Panc1 (cell line): ENCODE measurements at regions not wholly inside any gene's neighbourhood (a gene's known extent, or its start where the extent isn't known, plus 50 kb on each side); places are given as distances from the start of the nearest gene placed in this dataset.

Source experiments
- ATAC-seq: fragments of 200-7000 bp; cut with Tn5 transposase; 2 replicates; pipeline ENCODE4 v1.9.1; 2020; ENCODE audit warnings: mild to moderate bottlenecking, moderate library complexity
- BruUV-seq: library from RNA; stranded (reverse); fragments of 400-500 nt; replicated peaks from 2 replicates; lab custom pipeline; 2021; lab: Mats Ljungman, UMichigan
- CTCF ChIA-PET: fragments of 300-600 bp; sonication (Branson Sonifier 250); formaldehyde crosslinking; loops from one replicate; lab custom pipeline; 2022; ENCODE audit warnings: antibody characterized with exemption; lab: Charles Lee
- POLR2A ChIA-PET: fragments of 300-600 bp; sonication (Branson Sonifier 250); formaldehyde crosslinking; loops from one replicate; lab custom pipeline; 2022; ENCODE audit warnings: antibody characterized with exemption; lab: Charles Lee
- DNase-seq: peaks from one replicate; pipeline ENCODE4 v3.0.0-alpha.2; 2010; ENCODE audit warnings: low read depth, low spot score
- H3K27ac ChIP-seq: 2 replicates; pipeline ENCODE4 v1.5.1; 2011; ENCODE audit warnings: mild to moderate bottlenecking, low read length, inconsistent platforms
- H3K27me3 ChIP-seq: fragments of 200-500 bp; sonication (Bioruptor generic); 2 replicates; pipeline ENCODE4 v1.6.0; 2014; ENCODE audit warnings: low read length, inconsistent platforms; ENCODE audit not compliant: control insufficient read depth, insufficient read depth
- H3K36me3 ChIP-seq: fragments of 200-500 bp; sonication (Bioruptor generic); 2 replicates; pipeline ENCODE4 v1.5.1; 2014; ENCODE audit warnings: inconsistent platforms, mild to moderate bottlenecking, low read length, moderate library complexity; ENCODE audit not compliant: control insufficient read depth, insufficient read depth
- H3K4me1 ChIP-seq: 2 replicates; pipeline ENCODE4 v1.5.1; 2011; ENCODE audit warnings: inconsistent platforms, mild to moderate bottlenecking, low read length, moderate library complexity; ENCODE audit not compliant: control insufficient read depth, insufficient read depth
- H3K4me3 ChIP-seq, 2 experiments: 2 replicates each; pipeline ENCODE4 v1.5.1; 2011 to 2012; ENCODE audit warnings: low read depth in 2 of 2, low read length in 2 of 2, mild to moderate bottlenecking in 2 of 2, inconsistent platforms in 1 of 2, moderate library complexity in 1 of 2
- H3K9me3 ChIP-seq: fragments of 200-500 bp; sonication (Bioruptor generic); 2 replicates; pipeline ENCODE4 v1.5.1; 2014; ENCODE audit warnings: low read depth, mild to moderate bottlenecking, inconsistent platforms, low read length, moderate library complexity; ENCODE audit not compliant: control insufficient read depth, insufficient read depth
- CTCF ChIP-seq: fragments of 450-650 bp; IDR thresholded peaks from 2 replicates; pipeline ENCODE4 v1.5.1; 2017; ENCODE audit warnings: mild to moderate bottlenecking
- POLR2AphosphoS5 ChIP-seq: IDR thresholded peaks from 2 replicates; pipeline ENCODE4 v1.6.1; 2012; ENCODE audit warnings: mild to moderate bottlenecking, low read depth, low read length, moderate library complexity
- SIN3A ChIP-seq: IDR thresholded peaks from 2 replicates; pipeline ENCODE4 v1.6.1; 2012; ENCODE audit warnings: low read depth, mild to moderate bottlenecking, low read length, moderate library complexity, borderline replicate concordance; ENCODE audit not compliant: insufficient read depth
- TCF7L2 ChIP-seq: IDR thresholded peaks from 2 replicates; pipeline ENCODE4 v1.6.1; 2011; ENCODE audit warnings: mild to moderate bottlenecking, low read depth, low read length, inconsistent platforms
- in situ Hi-C: cut with HindIII; loops from 2 replicates; pipeline ENCODE4 v1.10.0; 2016; ENCODE audit warnings: low sequenced_read_pairs, low pct_unique_long_range_greater_than_20kb
- intact Hi-C: fragments of 100-400 bp; cut with micrococcal nuclease; formaldehyde crosslinking; loops from one replicate; pipeline ENCODE4 v1.10.0; 2022; ENCODE audit not compliant: unreplicated experiment
- TF ChIP-seq, protein P1 (sequence below), 2 experiments: IDR thresholded peaks; 2 replicates each; pipeline ENCODE4 v1.6.1; 2011 to 2012; ENCODE audit warnings: low read depth in 2 of 2, control low read depth in 1 of 2, low read length in 1 of 2, mild to moderate bottlenecking in 1 of 2, moderate library complexity in 1 of 2; ENCODE audit not compliant: insufficient read depth in 1 of 2

DNA sequence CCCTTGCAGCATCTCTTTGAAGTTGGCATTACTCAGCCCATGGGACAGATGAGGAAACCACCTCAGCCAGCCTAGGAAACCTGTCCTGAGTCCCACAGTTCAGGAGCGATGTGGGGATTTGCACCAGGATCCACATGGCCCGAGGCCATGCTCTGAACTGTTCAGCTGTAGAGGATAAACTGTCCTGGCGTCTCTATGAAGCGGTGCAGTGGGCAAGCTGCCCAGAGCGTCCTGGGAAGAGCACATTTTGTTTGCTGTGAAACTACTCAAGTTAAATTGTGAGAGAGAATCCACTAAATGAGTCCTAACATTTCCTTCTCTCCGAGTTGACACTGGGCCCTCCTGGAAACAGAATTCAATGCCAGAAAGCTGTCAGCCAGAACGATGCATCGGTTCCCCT, 276.6 kb upstream of the TNRC6C start:
- CTCF ChIA-PET = interaction anchor here (0.7 kb wide), 1 partner anchor 334 kb away, joined by 9 read pairs; no protein-coding TSS in a partner anchor

GRCh38 chr17:77684803-77685798, 273.4 kb upstream of the TNRC6C start:
- TF ChIP-seq TCF7L2 = no peak
- H3K9me3 ChIP-seq = no peaks in the 10 kb centered on the region
- peaks cover 12% of the 10 kb centered on the region; the same call in 1 of the 2 replicates for H3K27me3 ChIP-seq
- H3K27ac ChIP-seq = no peak overlapping the region
- no peaks in the 10 kb centered on the region for H3K4me1 ChIP-seq
- DNase-seq (no peak), ATAC-seq (no peak)
- intact Hi-C loops = no loop called here
- ChIA-PET POLR2A (no interaction called here), CTCF (no interaction called here)
- H3K4me3 ChIP-seq = no peak overlapping the region
- in situ Hi-C loops = no loop called here
- no TSS peak for BruUV-seq
- H3K36me3 ChIP-seq = no peaks in the 10 kb centered on the region

More for the DNA sequence above, 276.6 kb upstream of the TNRC6C start:
- ATAC-seq (no peak), DNase-seq (no peak)
- Histone ChIP-seq H3K4me3 (no peak overlapping the region), H3K36me3 (no peaks in the 10 kb centered on the region), H3K9me3 (no peaks in the 10 kb centered on the region), H3K4me1 (no peaks in the 10 kb centered on the region), H3K27me3 (peaks cover 24% of the 10 kb centered on the region), H3K27ac (no peak overlapping the region)
- intact Hi-C loops = no loop called here
- no peak for TF ChIP-seq CTCF
- no TSS peak for BruUV-seq
- POLR2A ChIA-PET = no interaction called here
- in situ Hi-C loops = no loop called here

DNA sequence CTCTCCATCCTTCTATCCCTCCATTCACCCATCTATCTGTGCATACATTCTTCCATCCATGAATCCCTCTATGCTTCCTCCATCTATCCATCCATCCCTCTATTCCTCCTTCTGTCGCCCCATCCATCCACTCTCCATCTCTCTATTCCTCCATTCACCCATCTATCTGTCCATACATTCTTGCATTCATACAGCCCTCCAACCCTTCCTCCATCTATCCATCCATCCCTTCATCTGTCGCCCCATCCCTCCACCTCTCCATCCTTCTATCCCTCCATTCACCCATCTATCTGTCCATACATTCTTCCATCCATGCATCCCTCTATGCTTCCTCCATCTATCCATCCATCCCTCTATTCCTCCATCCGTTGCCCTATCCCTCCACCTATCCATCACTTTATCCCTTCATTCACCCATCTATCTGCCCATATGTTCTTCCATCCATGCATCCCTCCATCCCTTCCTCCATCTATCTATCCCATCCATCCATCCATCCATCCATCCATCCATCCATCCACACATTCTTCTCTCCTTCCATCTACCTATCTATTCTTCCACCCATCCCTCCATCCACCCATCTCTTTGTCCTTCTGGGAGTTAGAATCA, 272.5 kb upstream of the TNRC6C start:
- CTCF ChIA-PET = no interaction called here
- H3K27me3 ChIP-seq = peaks cover 16% of the 10 kb centered on the region
- no peak for ATAC-seq

More for the DNA sequence above, 272.5 kb upstream of the TNRC6C start:
- no peak overlapping the region for H3K4me3 ChIP-seq
- TF ChIP-seq TCF7L2 (no peak), POLR2AphosphoS5 (no peak), SIN3A (no peak), CTCF (no peak)
- TF ChIP-seq, protein P1, sequence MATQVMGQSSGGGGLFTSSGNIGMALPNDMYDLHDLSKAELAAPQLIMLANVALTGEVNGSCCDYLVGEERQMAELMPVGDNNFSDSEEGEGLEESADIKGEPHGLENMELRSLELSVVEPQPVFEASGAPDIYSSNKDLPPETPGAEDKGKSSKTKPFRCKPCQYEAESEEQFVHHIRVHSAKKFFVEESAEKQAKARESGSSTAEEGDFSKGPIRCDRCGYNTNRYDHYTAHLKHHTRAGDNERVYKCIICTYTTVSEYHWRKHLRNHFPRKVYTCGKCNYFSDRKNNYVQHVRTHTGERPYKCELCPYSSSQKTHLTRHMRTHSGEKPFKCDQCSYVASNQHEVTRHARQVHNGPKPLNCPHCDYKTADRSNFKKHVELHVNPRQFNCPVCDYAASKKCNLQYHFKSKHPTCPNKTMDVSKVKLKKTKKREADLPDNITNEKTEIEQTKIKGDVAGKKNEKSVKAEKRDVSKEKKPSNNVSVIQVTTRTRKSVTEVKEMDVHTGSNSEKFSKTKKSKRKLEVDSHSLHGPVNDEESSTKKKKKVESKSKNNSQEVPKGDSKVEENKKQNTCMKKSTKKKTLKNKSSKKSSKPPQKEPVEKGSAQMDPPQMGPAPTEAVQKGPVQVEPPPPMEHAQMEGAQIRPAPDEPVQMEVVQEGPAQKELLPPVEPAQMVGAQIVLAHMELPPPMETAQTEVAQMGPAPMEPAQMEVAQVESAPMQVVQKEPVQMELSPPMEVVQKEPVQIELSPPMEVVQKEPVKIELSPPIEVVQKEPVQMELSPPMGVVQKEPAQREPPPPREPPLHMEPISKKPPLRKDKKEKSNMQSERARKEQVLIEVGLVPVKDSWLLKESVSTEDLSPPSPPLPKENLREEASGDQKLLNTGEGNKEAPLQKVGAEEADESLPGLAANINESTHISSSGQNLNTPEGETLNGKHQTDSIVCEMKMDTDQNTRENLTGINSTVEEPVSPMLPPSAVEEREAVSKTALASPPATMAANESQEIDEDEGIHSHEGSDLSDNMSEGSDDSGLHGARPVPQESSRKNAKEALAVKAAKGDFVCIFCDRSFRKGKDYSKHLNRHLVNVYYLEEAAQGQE (IDR thresholded peaks at IDR 0.05; ENCODE audit: insufficient read depth in 1 of 2, low read depth in 2 of 2, low read length in 1 of 2) = no peak
- intact Hi-C loops = no loop called here
- DNase-seq = no peak
- H3K9me3 ChIP-seq = no peaks in the 10 kb centered on the region
- H3K27ac ChIP-seq = no peak overlapping the region
- no TSS peak for BruUV-seq
- POLR2A ChIA-PET = no interaction called here
- no peaks in the 10 kb centered on the region for H3K4me1 ChIP-seq
- no peaks in the 10 kb centered on the region for H3K36me3 ChIP-seq
- in situ Hi-C loops = no loop called here
